ENCODE measurements at regions not wholly inside any gene's neighbourhood (a gene's known extent, or its start where the extent isn't known, plus 50 kb on each side); places are given as distances from the start of the nearest gene placed in this dataset.

DNA sequence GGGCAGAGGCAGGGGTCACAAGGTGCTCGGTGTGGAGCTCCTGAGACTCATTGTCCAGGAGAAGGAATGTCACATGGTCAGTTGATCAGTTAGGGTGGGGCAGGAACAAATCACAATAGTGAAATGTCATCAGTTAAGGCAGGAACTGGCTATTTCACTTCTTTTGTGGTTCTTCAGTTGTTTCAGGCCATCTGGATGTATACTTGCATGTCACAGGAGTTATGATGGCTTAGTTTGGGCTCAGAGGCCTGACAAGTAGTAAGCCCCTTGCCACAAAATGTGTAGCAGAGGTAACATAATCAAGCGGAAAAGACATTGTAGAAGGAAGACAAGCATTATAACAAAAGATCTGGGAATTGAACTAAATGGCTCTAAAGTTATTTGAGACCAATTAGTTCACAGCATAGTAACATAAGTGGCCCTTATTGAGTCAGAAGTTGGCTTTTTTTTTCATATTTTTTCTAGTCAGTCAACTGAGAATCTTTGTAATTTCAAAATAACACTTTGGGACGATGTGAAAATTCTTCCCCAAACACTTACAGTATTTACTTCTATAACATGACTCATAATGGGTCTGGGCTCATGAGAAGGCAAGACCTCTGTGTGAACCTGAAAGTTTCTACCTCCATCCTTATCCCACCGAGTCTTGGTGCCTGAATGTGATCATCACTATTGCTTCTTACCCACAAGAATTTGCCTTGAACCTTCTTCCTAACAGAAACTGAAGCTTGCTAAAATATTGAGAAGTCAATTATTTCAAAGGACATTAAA is 137.0 kb upstream of the DPT start:
- no peaks in the 10 kb centered on the region for H3K36me3 ChIP-seq
- peaks cover 0 to 10% (median 1%) of the 10 kb centered on the region in 4 donors for H3K4me1 ChIP-seq
- H3K27ac ChIP-seq, result no peak overlapping the region
- H3K4me3 ChIP-seq, result no peak overlapping the region
- in situ Hi-C loops (cut with MboI; ENCODE audit: low pct_ligation_motif_present in 1 of 4, low pct_unique_long_range_greater_than_20kb in 1 of 4, low sequenced_read_pairs in 3 of 4), result no loop called here
- WGBS, 2 donors (ENCODE audit: low coverage in 1 of 2), result 63 to 79% methylated on average over 3 to 4 of the region's 4 CpGs
- no peak for DNase-seq
- H3K27me3 ChIP-seq, result no peaks in the 10 kb centered on the region
- peaks cover 0 to 4% of the 10 kb centered on the region in 2 donors for H3K9me3 ChIP-seq
- intact Hi-C loops (cut with DNase I; ENCODE audit: low total_unique reads), result no loop called here
- no peak for TF ChIP-seq POLR2AphosphoS5 (IDR thresholded peaks at IDR 0.05)
- TF ChIP-seq, protein P1, sequence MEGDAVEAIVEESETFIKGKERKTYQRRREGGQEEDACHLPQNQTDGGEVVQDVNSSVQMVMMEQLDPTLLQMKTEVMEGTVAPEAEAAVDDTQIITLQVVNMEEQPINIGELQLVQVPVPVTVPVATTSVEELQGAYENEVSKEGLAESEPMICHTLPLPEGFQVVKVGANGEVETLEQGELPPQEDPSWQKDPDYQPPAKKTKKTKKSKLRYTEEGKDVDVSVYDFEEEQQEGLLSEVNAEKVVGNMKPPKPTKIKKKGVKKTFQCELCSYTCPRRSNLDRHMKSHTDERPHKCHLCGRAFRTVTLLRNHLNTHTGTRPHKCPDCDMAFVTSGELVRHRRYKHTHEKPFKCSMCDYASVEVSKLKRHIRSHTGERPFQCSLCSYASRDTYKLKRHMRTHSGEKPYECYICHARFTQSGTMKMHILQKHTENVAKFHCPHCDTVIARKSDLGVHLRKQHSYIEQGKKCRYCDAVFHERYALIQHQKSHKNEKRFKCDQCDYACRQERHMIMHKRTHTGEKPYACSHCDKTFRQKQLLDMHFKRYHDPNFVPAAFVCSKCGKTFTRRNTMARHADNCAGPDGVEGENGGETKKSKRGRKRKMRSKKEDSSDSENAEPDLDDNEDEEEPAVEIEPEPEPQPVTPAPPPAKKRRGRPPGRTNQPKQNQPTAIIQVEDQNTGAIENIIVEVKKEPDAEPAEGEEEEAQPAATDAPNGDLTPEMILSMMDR (IDR thresholded peaks at IDR 0.05), result no peak

DNA sequence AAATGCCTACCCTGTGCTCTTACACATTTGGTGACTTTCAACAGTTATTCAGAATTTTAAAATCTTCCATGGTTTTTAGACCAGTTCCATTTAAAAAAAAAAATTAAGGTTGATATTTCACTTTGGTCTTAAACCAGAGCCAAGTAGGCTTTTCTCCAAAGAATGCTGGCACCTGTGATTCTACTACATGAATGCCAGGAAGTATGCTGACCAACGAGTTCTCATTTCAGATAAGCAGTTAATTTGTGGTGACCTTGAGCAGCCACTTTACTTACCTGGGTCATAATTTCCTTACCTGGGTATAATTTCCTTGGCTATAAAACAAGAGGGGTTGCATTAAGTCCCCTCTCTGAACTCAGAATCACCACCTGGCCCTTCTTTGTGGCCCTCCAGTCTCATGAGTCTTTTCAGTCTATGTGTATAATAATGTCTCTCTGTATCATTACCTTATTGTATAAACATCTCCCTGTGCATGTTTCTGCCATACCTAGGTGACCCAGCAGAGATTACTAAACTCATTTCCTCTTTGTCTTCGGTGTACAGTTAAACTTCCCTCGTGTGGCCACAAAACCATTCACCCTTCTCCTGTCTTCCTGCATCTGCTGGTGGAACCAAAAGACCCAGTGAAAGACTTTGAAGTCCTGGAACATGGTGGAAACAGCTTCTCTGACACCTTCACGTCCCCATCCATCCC is 139.1 kb upstream of the DPT start:
- Histone ChIP-seq H3K27me3 (no peaks in the 10 kb centered on the region), H3K4me1 (no peaks in the 10 kb centered on the region), H3K36me3 (no peaks in the 10 kb centered on the region), H3K27ac (no peak overlapping the region), H3K9me3 (peaks cover 0 to 4% of the 10 kb centered on the region in 2 donors), H3K4me3 (no peak overlapping the region)
- DNase-seq, result no peak
- intact Hi-C loops (cut with DNase I; ENCODE audit: low total_unique reads) (no loop called here), in situ Hi-C loops (cut with MboI; ENCODE audit: low pct_ligation_motif_present in 1 of 4, low pct_unique_long_range_greater_than_20kb in 1 of 4, low sequenced_read_pairs in 3 of 4) (no loop called here)
- WGBS, 2 donors (ENCODE audit: low coverage in 1 of 2), result 51 to 75% methylated on average over 1 to 4 of the region's 4 CpGs
- TF ChIP-seq EP300 (IDR thresholded peaks at IDR 0.05; ENCODE audit: low read depth) (no peak), POLR2A (IDR thresholded peaks at IDR 0.05) (no peak), POLR2AphosphoS5 (IDR thresholded peaks at IDR 0.05) (no peak)
- TF ChIP-seq, protein P1 (IDR thresholded peaks at IDR 0.05), result no peak

DNA sequence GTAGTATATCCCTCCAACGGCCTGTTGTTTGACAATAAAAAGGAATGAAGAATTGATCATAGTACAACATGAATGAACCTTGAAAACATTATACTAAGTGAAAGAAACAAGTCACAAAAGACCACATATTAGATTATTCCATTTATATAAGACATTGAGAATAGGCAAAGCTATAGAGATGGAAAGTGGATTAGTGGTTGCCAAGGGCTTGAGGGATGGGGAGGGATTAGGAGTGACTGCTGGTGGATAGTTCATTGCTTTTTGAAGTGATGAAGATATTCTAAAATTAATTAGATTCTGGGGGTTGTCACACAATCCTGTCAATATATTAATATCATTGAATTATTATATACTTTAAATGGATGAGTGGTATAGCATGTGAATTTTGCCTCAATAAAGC is 142.5 kb upstream of the DPT start:
- WGBS, 2 donors (ENCODE audit: low coverage in 1 of 2), result 58 to 66% methylated on average over 1 of the region's 1 CpG
- no peak for TF ChIP-seq EP300 (IDR thresholded peaks at IDR 0.05; ENCODE audit: low read depth)
- no peak for TF ChIP-seq POLR2A (IDR thresholded peaks at IDR 0.05)
- no peak for TF ChIP-seq POLR2AphosphoS5 (IDR thresholded peaks at IDR 0.05)
- TF ChIP-seq, protein P1 (IDR thresholded peaks at IDR 0.05), result no peak
- no peak for DNase-seq
- no peaks in the 10 kb centered on the region for H3K4me1 ChIP-seq
- intact Hi-C loops (cut with DNase I; ENCODE audit: low total_unique reads) (loop anchor here (5.0 kb wide), 1 partner anchor 621 kb away; no protein-coding TSS in a partner anchor), in situ Hi-C loops (cut with MboI; ENCODE audit: low pct_ligation_motif_present in 1 of 4, low pct_unique_long_range_greater_than_20kb in 1 of 4, low sequenced_read_pairs in 3 of 4) (no loop called here)
- no peak overlapping the region for H3K4me3 ChIP-seq
- no peaks in the 10 kb centered on the region for H3K27me3 ChIP-seq
- H3K36me3 ChIP-seq, result no peaks in the 10 kb centered on the region
- no peak overlapping the region for H3K27ac ChIP-seq
- no peaks in the 10 kb centered on the region for H3K9me3 ChIP-seq

DNA sequence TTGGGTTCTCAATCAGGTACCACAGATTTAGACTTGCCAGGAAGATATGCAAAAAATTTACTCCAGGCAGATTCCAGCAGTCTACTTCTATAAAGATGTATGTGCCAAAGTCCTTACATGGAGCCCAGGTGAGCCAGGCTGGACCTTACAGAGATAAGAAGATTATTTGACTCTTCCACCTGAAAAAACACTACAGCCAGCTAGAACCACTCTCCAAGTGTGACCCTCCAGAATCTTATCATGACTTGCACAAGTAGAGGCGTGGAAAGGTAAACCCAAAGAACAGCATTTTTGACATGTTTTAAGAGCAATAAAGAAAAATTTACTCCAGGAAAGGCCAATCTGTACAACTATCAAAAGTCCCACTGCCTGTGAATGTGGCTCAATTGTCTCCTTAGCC is 146.8 kb upstream of the DPT start:
- no peak overlapping the region for H3K4me3 ChIP-seq
- TF ChIP-seq, protein P1 (IDR thresholded peaks at IDR 0.05), result no peak
- TF ChIP-seq POLR2A (IDR thresholded peaks at IDR 0.05), result no peak
- TF ChIP-seq EP300 (IDR thresholded peaks at IDR 0.05; ENCODE audit: low read depth), result no peak
- no peak for TF ChIP-seq POLR2AphosphoS5 (IDR thresholded peaks at IDR 0.05)
- H3K27ac ChIP-seq, result no peak overlapping the region
- no peaks in the 10 kb centered on the region for H3K36me3 ChIP-seq
- peaks cover 0 to 11% (median 5%) of the 10 kb centered on the region in 4 donors for H3K4me1 ChIP-seq
- 75 to 81% methylated on average over 1 of the region's 1 CpG for WGBS, 2 donors (ENCODE audit: low coverage in 1 of 2)
- intact Hi-C loops (cut with DNase I; ENCODE audit: low total_unique reads) (no loop called here), in situ Hi-C loops (cut with MboI; ENCODE audit: low pct_ligation_motif_present in 1 of 4, low pct_unique_long_range_greater_than_20kb in 1 of 4, low sequenced_read_pairs in 3 of 4) (no loop called here)
- H3K27me3 ChIP-seq, result no peaks in the 10 kb centered on the region
- no peaks in the 10 kb centered on the region for H3K9me3 ChIP-seq
- DNase-seq, result no peak

All from transverse colon (tissue), 4 donors.